Tibial nerve (tissue), 4 donors: ENCODE measurements at regions not wholly inside any gene's neighbourhood (a gene's known extent, or its start where the extent isn't known, plus 50 kb on each side); places are given as distances from the start of the nearest gene placed in this dataset.
"Not testable (repeated sequence)": the region's sequence is repeated elsewhere in the genome, so short reads cannot be mapped to it uniquely, and the experiment has no call there.

ENCODE experiments used
- DNase-seq, 2 donors: peaks; one replicate each; pipeline ENCODE4 v3.0.0-alpha.2; 2019; ENCODE audit warnings: low spot score in 2 of 2
- H3K27ac ChIP-seq, 4 donors: fragments of 200-600 bp; sonication (generic) in 3 of 4; one replicate each; pipeline ENCODE4 v1.5.1; 2017 to 2019; ENCODE audit warnings: mild to moderate bottlenecking in 1 of 4
- H3K27me3 ChIP-seq, 2 donors: fragments of 200-600 bp; sonication (generic) in 1 of 2; one replicate each; pipeline versions ENCODE4 v1.5.1 to v1.6.0; 2017 to 2019
- H3K36me3 ChIP-seq, 3 donors: fragments of 200-600 bp; sonication (generic); one replicate each; pipeline ENCODE4 v1.5.1; 2018 to 2019
- H3K4me1 ChIP-seq, 4 donors: fragments of 200-600 bp; sonication (generic) in 3 of 4; one replicate each; pipeline ENCODE4 v1.5.1; 2017 to 2019
- H3K4me3 ChIP-seq, 4 donors: fragments of 200-600 bp; sonication (generic) in 3 of 4; one replicate each; pipeline ENCODE4 v1.5.1; 2017 to 2019; ENCODE audit warnings: mild to moderate bottlenecking in 1 of 4, moderate library complexity in 1 of 4
- H3K9me3 ChIP-seq, 4 donors: fragments of 200-600 bp; sonication (generic) in 3 of 4; one replicate each; pipeline ENCODE4 v1.5.1; 2017 to 2019
- EP300 ChIP-seq, 2 donors: sonication (generic); formaldehyde crosslinking; IDR thresholded peaks; one replicate each; pipeline ENCODE4 v1.6.1; 2017; ENCODE audit warnings: antibody characterized with exemption in 2 of 2, mild to moderate bottlenecking in 1 of 2
- POLR2A ChIP-seq, 2 donors: fragments of 450-650 bp; IDR thresholded peaks; one replicate each; pipeline ENCODE4 v1.6.1; 2017; ENCODE audit warnings: antibody characterized with exemption in 2 of 2, mild to moderate bottlenecking in 2 of 2, moderate library complexity in 2 of 2
- WGBS, 2 donors: methylation state at CpG; one replicate each; pipeline ENCODE4 v1.1.5; 2018; 5-methylcytosine and 5-hydroxymethylcytosine counted together
- TF ChIP-seq, protein P1 (sequence below), 5 experiments: fragments of 200-600 bp in 3 of 5; fragments of 450-650 bp in 2 of 5; sonication (generic) in 3 of 5; IDR thresholded peaks; one replicate each; pipeline ENCODE4 v1.5.1; 2016 to 2019; ENCODE audit warnings: antibody characterized with exemption in 5 of 5, mild to moderate bottlenecking in 3 of 5, moderate library complexity in 2 of 5

DNA sequence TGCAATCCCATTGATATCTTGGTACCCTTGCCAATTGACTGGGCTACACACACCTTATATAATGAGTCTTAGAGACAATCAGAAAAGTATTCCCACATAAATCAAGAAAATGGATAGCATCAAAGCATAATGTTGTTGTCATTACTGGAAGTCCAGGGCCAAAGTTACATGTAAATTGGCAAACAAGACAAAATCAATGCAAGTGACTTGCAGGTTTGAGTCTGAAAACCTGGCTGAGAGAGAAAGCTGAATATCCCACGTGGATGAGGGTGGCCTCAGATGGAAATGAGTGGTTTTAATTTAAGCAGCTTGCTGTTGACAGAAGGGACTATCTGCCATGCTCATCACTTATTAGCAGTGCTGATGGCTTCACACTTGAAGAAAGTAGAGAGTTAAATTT, 324.0 kb upstream of the MON1B start:
- Histone ChIP-seq H3K4me3 (no peak overlapping the region), H3K27me3 (no peaks in the 10 kb centered on the region), H3K27ac (no peak overlapping the region), H3K9me3 (no peaks in the 10 kb centered on the region), H3K4me1 (no peaks in the 10 kb centered on the region), H3K36me3 (no peaks in the 10 kb centered on the region)
- no peak for DNase-seq
- WGBS, 2 donors = 57% methylated on average over 1 of the region's 1 CpG
- no peak for TF ChIP-seq POLR2A (IDR thresholded peaks at IDR 0.05)
- TF ChIP-seq, protein P1, sequence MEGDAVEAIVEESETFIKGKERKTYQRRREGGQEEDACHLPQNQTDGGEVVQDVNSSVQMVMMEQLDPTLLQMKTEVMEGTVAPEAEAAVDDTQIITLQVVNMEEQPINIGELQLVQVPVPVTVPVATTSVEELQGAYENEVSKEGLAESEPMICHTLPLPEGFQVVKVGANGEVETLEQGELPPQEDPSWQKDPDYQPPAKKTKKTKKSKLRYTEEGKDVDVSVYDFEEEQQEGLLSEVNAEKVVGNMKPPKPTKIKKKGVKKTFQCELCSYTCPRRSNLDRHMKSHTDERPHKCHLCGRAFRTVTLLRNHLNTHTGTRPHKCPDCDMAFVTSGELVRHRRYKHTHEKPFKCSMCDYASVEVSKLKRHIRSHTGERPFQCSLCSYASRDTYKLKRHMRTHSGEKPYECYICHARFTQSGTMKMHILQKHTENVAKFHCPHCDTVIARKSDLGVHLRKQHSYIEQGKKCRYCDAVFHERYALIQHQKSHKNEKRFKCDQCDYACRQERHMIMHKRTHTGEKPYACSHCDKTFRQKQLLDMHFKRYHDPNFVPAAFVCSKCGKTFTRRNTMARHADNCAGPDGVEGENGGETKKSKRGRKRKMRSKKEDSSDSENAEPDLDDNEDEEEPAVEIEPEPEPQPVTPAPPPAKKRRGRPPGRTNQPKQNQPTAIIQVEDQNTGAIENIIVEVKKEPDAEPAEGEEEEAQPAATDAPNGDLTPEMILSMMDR (IDR thresholded peaks at IDR 0.05) = no peak
- no peak for TF ChIP-seq EP300 (IDR thresholded peaks at IDR 0.05)

DNA sequence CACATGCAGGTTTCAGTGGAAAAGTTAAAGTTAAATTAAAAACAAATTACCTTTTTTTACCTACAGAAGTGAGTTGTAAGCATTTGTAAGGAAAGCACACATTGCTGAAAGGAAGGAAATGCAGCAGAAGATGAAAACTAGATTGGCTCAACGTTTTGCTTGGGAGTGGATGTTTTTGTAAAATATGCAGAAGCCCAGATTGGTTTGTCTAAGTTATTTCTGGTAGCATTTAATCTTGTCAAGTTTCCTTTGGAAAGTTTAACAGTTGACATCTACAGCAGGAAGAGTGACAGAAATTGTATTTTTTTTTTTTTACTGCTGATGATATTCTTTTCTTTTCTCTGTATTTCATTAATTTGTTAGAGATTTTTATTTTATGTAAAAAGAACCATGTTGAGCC, 315.1 kb upstream of the MON1B start:
- no peaks in the 10 kb centered on the region for H3K36me3 ChIP-seq
- no peak overlapping the region for H3K27ac ChIP-seq
- no peaks in the 10 kb centered on the region for H3K27me3 ChIP-seq
- no peak overlapping the region for H3K4me3 ChIP-seq
- TF ChIP-seq, protein P1 (IDR thresholded peaks at IDR 0.05) = no peak
- TF ChIP-seq POLR2A (IDR thresholded peaks at IDR 0.05) (no peak), EP300 (IDR thresholded peaks at IDR 0.05) (no peak)
- no peaks in the 10 kb centered on the region for H3K9me3 ChIP-seq
- WGBS, 2 donors = 28 to 29% methylated on average over 1 of the region's 1 CpG
- DNase-seq = no peak
- H3K4me1 ChIP-seq = no peaks in the 10 kb centered on the region

DNA sequence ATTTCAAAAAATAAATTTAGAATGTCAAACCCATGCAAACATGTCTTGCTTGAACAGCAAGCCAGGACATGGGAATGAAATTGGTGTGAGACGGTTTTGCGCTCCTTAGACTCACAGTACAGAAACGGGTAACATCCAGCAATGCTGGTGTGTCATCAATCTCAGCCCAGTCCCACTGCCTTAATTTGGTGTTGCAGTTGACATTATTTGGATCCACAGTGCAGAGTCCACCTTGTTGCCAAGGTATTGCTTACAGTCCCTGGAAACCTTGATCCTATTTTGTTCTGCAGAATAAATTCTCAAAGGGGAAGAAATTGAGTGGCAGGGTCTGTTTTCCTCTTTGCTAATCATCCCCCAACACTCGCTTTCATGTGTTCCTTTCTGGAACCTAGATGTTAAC, 311.6 kb upstream of the MON1B start:
- Histone ChIP-seq H3K9me3 (no peaks in the 10 kb centered on the region), H3K4me3 (no peak overlapping the region), H3K4me1 (no peaks in the 10 kb centered on the region), H3K27ac (no peak overlapping the region), H3K27me3 (no peaks in the 10 kb centered on the region), H3K36me3 (no peaks in the 10 kb centered on the region)
- 88 to 91% methylated on average over 4 of the region's 4 CpGs for WGBS, 2 donors
- TF ChIP-seq, protein P1 (IDR thresholded peaks at IDR 0.05) = no peak
- TF ChIP-seq EP300 (IDR thresholded peaks at IDR 0.05) (no peak), POLR2A (IDR thresholded peaks at IDR 0.05) (no peak)
- no peak for DNase-seq

DNA sequence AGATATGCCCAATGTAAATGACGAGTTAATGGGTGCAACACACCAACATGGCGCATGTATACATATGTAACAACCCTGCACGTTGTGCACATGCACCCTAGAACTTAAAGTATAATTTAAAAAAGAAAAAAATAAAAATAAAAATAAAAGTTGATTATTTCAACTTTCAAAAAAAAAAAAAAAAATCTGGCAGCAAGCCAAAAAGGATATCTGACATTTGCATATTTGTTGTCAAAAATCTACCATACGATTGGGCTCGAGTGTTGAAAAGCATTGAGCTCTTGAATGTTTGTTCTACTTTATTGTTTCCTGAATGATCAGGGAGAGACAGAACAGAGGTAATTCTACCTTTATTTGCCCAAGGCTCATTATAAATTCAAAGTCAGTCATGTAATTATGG, 310.5 kb upstream of the MON1B start:
- H3K4me1 ChIP-seq, H3K4me3 ChIP-seq, H3K36me3 ChIP-seq: not testable (repeated sequence)

DNA sequence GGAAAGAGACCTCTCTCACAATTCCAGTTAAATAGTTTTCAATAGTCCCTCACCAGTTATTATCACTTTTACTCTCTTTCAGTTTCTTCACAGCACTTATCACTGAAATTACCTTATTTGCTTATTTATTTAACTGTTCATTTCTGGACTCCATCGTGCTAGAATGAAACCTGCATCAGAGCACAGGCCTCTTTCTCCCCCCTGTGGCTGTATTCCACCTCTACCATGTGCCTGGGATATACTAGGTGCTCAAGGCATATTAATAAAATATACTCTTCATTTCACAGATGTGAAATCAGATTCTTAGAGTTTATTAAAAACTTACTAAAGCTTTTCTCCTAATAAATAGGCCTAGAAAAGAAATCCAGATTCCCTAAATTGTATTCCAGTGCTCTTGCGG, 308.9 kb upstream of the MON1B start:
- no peaks in the 10 kb centered on the region for H3K9me3 ChIP-seq
- no peak overlapping the region for H3K4me3 ChIP-seq
- no peaks in the 10 kb centered on the region for H3K27me3 ChIP-seq
- H3K27ac ChIP-seq = no peak overlapping the region
- H3K4me1 ChIP-seq = no peaks in the 10 kb centered on the region
- TF ChIP-seq POLR2A (IDR thresholded peaks at IDR 0.05) = no peak
- TF ChIP-seq, protein P1 (IDR thresholded peaks at IDR 0.05) = no peak
- TF ChIP-seq EP300 (IDR thresholded peaks at IDR 0.05) = no peak
- 79 to 90% methylated on average over 2 of the region's 2 CpGs for WGBS, 2 donors
- DNase-seq = no peak
- no peaks in the 10 kb centered on the region for H3K36me3 ChIP-seq

More for the DNA sequence above, 310.5 kb upstream of the MON1B start:
- H3K27me3 ChIP-seq, H3K9me3 ChIP-seq, H3K27ac ChIP-seq, DNase-seq: not testable (repeated sequence)
- 80 to 85% methylated on average over 5 of the region's 5 CpGs for WGBS, 2 donors

DNA sequence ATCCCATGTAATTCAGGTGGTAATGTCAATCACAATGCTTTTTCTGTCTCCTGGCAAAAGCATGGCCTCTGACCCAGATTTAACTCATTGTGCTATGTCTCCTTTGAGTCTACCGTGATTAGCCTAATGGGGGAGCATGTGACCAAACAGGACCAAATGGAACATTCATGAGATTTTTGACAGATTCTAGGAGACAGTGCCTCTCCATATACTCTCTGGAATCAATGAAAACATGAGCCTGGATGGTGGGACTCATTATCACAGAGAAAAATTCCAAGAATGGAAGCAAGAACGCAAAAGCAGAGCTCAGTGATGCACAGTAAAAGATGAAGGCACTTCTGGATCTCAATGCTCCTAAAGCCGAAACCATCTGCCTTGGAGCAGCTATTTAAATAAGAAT, 307.9 kb upstream of the MON1B start:
- no peak for DNase-seq
- no peaks in the 10 kb centered on the region for H3K36me3 ChIP-seq
- H3K4me1 ChIP-seq = no peaks in the 10 kb centered on the region
- TF ChIP-seq, protein P1 (IDR thresholded peaks at IDR 0.05) = no peak
- TF ChIP-seq EP300 (IDR thresholded peaks at IDR 0.05) (no peak), POLR2A (IDR thresholded peaks at IDR 0.05) (no peak)
- 76 to 77% methylated on average over 3 of the region's 3 CpGs for WGBS, 2 donors
- H3K4me3 ChIP-seq = no peak overlapping the region
- no peaks in the 10 kb centered on the region for H3K9me3 ChIP-seq
- no peak overlapping the region for H3K27ac ChIP-seq
- no peaks in the 10 kb centered on the region for H3K27me3 ChIP-seq
